HL-60 (cell line): ENCODE measurements at regions not wholly inside any gene's neighbourhood (a gene's known extent, or its start where the extent isn't known, plus 50 kb on each side); places are given as distances from the start of the nearest gene placed in this dataset.

Experiments
- DNase-seq, 2 experiments: peaks; one replicate each; pipeline ENCODE4 v3.0.0-alpha.2; 2010 to 2020; ENCODE audit warnings: low read depth in 1 of 2, low spot score in 1 of 2
- H3K27ac ChIP-seq: fragments of 250-450 bp; sonication (Bioruptor Pico); replicated peaks from 2 replicates; pipeline ENCODE4 v1.5.1; 2020; ENCODE audit warnings: mild to moderate bottlenecking, moderate library complexity
- H3K27me3 ChIP-seq: fragments of 250-450 bp; sonication (Bioruptor Pico); 2 replicates; pipeline ENCODE4 v1.5.1; 2021; ENCODE audit warnings: mild to moderate bottlenecking, moderate library complexity; ENCODE audit not compliant: insufficient read depth, poor library complexity, severe bottlenecking
- H3K4me3 ChIP-seq: replicated peaks from 2 replicates; pipeline ENCODE4 v1.5.1; 2011; ENCODE audit warnings: mild to moderate bottlenecking, control low read depth, low read length; ENCODE audit not compliant: insufficient read depth
- GABPA ChIP-seq: IDR thresholded peaks from 2 replicates; pipeline ENCODE4 v1.6.1; 2012; ENCODE audit warnings: low read depth
- POLR2AphosphoS5 ChIP-seq: IDR thresholded peaks from 2 replicates; pipeline ENCODE4 v1.6.1; 2012; ENCODE audit warnings: low read depth
- SPI1 ChIP-seq: IDR thresholded peaks from 2 replicates; pipeline ENCODE4 v1.6.1; 2012; ENCODE audit warnings: low read depth, mild to moderate bottlenecking, borderline replicate concordance
- TF ChIP-seq, protein P1 (sequence below): IDR thresholded peaks from 2 replicates; pipeline ENCODE4 v1.6.1; 2012; ENCODE audit warnings: low read depth; ENCODE audit not compliant: insufficient replicate concordance
- TF ChIP-seq, protein P2 (sequence below): IDR thresholded peaks from one replicate; pipeline ENCODE4 v1.5.1; 2011; ENCODE audit warnings: low read length, control low read depth, inconsistent platforms; ENCODE audit not compliant: insufficient read depth

DNA sequence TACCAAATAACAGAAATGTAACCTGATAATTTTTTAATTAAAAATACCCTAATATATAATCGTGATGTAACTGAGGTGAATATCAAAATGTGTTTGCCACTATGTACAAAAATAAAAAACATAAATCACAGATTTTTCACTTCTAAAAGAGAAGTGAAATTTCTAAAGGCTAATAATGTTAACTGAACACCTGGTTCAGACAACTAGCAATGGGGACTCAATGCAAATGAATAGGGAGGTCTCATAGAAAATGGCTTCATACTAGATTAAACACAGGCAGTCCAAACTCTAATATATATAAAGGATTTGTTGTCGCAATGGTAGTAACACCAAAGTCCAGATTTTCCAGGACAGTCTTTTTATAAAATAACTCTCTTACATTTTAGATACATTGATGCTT, 365.4 kb upstream of the ATP2B1 start:
- TF ChIP-seq POLR2AphosphoS5 (no peak), GABPA (no peak), SPI1 (no peak)
- TF ChIP-seq, protein P1, sequence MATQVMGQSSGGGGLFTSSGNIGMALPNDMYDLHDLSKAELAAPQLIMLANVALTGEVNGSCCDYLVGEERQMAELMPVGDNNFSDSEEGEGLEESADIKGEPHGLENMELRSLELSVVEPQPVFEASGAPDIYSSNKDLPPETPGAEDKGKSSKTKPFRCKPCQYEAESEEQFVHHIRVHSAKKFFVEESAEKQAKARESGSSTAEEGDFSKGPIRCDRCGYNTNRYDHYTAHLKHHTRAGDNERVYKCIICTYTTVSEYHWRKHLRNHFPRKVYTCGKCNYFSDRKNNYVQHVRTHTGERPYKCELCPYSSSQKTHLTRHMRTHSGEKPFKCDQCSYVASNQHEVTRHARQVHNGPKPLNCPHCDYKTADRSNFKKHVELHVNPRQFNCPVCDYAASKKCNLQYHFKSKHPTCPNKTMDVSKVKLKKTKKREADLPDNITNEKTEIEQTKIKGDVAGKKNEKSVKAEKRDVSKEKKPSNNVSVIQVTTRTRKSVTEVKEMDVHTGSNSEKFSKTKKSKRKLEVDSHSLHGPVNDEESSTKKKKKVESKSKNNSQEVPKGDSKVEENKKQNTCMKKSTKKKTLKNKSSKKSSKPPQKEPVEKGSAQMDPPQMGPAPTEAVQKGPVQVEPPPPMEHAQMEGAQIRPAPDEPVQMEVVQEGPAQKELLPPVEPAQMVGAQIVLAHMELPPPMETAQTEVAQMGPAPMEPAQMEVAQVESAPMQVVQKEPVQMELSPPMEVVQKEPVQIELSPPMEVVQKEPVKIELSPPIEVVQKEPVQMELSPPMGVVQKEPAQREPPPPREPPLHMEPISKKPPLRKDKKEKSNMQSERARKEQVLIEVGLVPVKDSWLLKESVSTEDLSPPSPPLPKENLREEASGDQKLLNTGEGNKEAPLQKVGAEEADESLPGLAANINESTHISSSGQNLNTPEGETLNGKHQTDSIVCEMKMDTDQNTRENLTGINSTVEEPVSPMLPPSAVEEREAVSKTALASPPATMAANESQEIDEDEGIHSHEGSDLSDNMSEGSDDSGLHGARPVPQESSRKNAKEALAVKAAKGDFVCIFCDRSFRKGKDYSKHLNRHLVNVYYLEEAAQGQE, result no peak
- TF ChIP-seq, protein P2, sequence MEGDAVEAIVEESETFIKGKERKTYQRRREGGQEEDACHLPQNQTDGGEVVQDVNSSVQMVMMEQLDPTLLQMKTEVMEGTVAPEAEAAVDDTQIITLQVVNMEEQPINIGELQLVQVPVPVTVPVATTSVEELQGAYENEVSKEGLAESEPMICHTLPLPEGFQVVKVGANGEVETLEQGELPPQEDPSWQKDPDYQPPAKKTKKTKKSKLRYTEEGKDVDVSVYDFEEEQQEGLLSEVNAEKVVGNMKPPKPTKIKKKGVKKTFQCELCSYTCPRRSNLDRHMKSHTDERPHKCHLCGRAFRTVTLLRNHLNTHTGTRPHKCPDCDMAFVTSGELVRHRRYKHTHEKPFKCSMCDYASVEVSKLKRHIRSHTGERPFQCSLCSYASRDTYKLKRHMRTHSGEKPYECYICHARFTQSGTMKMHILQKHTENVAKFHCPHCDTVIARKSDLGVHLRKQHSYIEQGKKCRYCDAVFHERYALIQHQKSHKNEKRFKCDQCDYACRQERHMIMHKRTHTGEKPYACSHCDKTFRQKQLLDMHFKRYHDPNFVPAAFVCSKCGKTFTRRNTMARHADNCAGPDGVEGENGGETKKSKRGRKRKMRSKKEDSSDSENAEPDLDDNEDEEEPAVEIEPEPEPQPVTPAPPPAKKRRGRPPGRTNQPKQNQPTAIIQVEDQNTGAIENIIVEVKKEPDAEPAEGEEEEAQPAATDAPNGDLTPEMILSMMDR, result no peak
- no peak overlapping the region for H3K27ac ChIP-seq
- DNase-seq, result no peak

DNA sequence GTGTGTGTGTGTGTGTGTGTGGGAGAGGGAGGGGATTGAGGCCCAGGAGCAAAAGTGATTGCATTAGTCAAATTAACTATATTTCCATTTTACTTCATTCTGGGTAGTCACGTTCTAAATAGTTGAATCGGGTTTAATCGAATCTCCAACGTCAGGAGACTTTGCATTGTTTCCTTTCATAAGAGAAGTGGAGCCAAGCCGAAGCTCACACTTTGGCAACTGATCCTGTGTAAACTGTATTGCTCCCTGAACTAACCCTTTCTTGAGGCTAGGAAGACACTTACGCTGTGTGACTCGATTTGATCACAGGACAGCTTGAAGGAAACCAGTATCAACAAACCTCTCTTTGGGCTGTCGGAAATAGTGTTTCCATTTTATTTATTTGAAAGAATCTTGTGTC, 363.4 kb upstream of the ATP2B1 start:
- Histone ChIP-seq H3K4me3 (no peak overlapping the region), H3K27ac (no peak overlapping the region), H3K27me3 (no peaks in the 10 kb centered on the region)
- TF ChIP-seq SPI1, result no peak
- TF ChIP-seq, protein P1, result no peak
- TF ChIP-seq, protein P2, result no peak
- no peak for TF ChIP-seq GABPA
- no peak for TF ChIP-seq POLR2AphosphoS5
- DNase-seq, result no peak

More for the DNA sequence above, 365.4 kb upstream of the ATP2B1 start:
- H3K4me3 ChIP-seq, result no peak overlapping the region
- no peaks in the 10 kb centered on the region for H3K27me3 ChIP-seq

DNA sequence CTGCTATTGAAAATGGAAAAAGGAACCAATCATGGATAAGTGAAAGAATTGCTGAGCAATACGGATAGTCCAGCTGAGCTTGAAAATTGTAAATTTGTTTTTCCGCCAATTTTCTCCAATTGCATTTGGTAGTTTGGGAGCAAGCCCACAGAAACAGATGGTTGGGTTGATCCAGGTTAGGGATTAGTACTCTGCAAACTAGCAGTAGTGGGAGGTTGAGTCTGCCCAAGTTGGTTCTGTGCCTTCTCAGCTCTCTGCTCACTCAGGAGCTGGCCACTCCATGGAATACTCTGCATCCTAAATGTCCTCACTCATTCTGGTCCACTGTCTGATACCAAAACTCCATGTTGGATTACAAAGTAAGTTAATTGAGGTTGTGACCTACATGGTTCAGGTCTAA, 361.1 kb upstream of the ATP2B1 start:
- H3K27me3 ChIP-seq, result no peaks in the 10 kb centered on the region
- TF ChIP-seq POLR2AphosphoS5 (no peak), SPI1 (no peak), GABPA (no peak)
- TF ChIP-seq, protein P2, result no peak
- TF ChIP-seq, protein P1, result no peak
- DNase-seq, result no peak

More for the DNA sequence above, 361.1 kb upstream of the ATP2B1 start:
- Histone ChIP-seq H3K27ac (no peak overlapping the region), H3K4me3 (no peak overlapping the region)
